HepG2 (cell line): ENCODE measurements at regions not wholly inside any gene's neighbourhood (a gene's known extent, or its start where the extent isn't known, plus 50 kb on each side); places are given as distances from the start of the nearest gene placed in this dataset.

Experiments
- CEBPB ChIP-seq: IDR thresholded peaks from 2 replicates; pipeline ENCODE4 v1.6.1; 2011; ENCODE audit warnings: low read depth, low read length, improper control_type of control experiment, borderline replicate concordance
- EZH2 ChIP-seq: conservative IDR thresholded peaks from 2 replicates; pipeline ENCODE4 v1.6.1; 2012; ENCODE audit warnings: mild to moderate bottlenecking, low read depth, low read length, moderate library complexity
- KAT8 ChIP-seq: IDR thresholded peaks from 2 replicates; pipeline ENCODE4 v1.6.1; 2016; ENCODE audit warnings: missing genetic modification reagents, missing compliant biosample characterization
- KLF11 ChIP-seq: IDR thresholded peaks from 2 replicates; pipeline ENCODE4 v1.6.1; 2016; ENCODE audit warnings: missing compliant biosample characterization
- MEF2D ChIP-seq: sonication (generic); formaldehyde crosslinking; IDR thresholded peaks from 2 replicates; pipeline ENCODE4 v1.5.1; 2020; ENCODE audit warnings: mild to moderate bottlenecking, missing genetic modification reagents
- NR3C1 ChIP-seq: sonication (generic); formaldehyde crosslinking; IDR thresholded peaks from 2 replicates; pipeline ENCODE4 v1.4.0; 2020; ENCODE audit warnings: missing genetic modification reagents
- RXRA ChIP-seq: sonication (generic); formaldehyde crosslinking; IDR thresholded peaks from 2 replicates; pipeline ENCODE4 v1.5.1; 2020; ENCODE audit warnings: missing genetic modification reagents
- STAT5B ChIP-seq: sonication (generic); formaldehyde crosslinking; IDR thresholded peaks from 2 replicates; pipeline ENCODE4 v1.4.0; 2020; ENCODE audit warnings: missing genetic modification reagents
- YY1 ChIP-seq: IDR thresholded peaks from 2 replicates; pipeline ENCODE4 v1.6.1; 2011; ENCODE audit warnings: low read length, low read depth, moderate library complexity, mild to moderate bottlenecking; ENCODE audit not compliant: insufficient read depth, insufficient replicate concordance
- ZFP41 ChIP-seq: sonication (generic); formaldehyde crosslinking; IDR thresholded peaks from 2 replicates; pipeline ENCODE4 v1.4.0; 2020; ENCODE audit warnings: mild to moderate bottlenecking, missing genetic modification reagents, borderline replicate concordance
- ZNF18 ChIP-seq: sonication (generic); formaldehyde crosslinking; IDR thresholded peaks from 2 replicates; pipeline ENCODE4 v1.8.0; 2022; ENCODE audit warnings: mild to moderate bottlenecking, missing genetic modification reagents; ENCODE audit not compliant: insufficient replicate concordance
- ZNF232 ChIP-seq: sonication (generic); formaldehyde crosslinking; IDR thresholded peaks from 2 replicates; pipeline ENCODE4 v1.4.0; 2020; ENCODE audit warnings: missing genetic modification reagents, borderline replicate concordance
- ZNF331 ChIP-seq: sonication (generic); formaldehyde crosslinking; IDR thresholded peaks from 2 replicates; pipeline ENCODE4 v1.4.0; 2020; ENCODE audit warnings: missing genetic modification reagents
- ZNF749 ChIP-seq: sonication (generic); formaldehyde crosslinking; IDR thresholded peaks from 2 replicates; pipeline ENCODE4 v1.8.0; 2022; ENCODE audit warnings: mild to moderate bottlenecking, missing genetic modification reagents, moderate library complexity, borderline replicate concordance

GRCh38 chr3:193894121-193894863 lies 241.7 kb upstream of the HES1 start:
- no peak for TF ChIP-seq NR3C1 (CRISPR knock-in tag)
- no peak for TF ChIP-seq ZFP41 (CRISPR knock-in tag)
- TF ChIP-seq STAT5B (CRISPR knock-in tag): no peak
- TF ChIP-seq EZH2: no peak
- TF ChIP-seq KAT8 (CRISPR knock-in tag): no peak
- no peak for TF ChIP-seq ZNF331 (CRISPR knock-in tag)
- no peak for TF ChIP-seq ZNF749 (CRISPR knock-in tag)
- no peak for TF ChIP-seq CEBPB
- no peak for TF ChIP-seq ZNF232 (CRISPR knock-in tag)
- TF ChIP-seq YY1: no peak
- TF ChIP-seq ZNF18 (CRISPR knock-in tag): no peak
- no peak for TF ChIP-seq RXRA (CRISPR knock-in tag)
- no peak for TF ChIP-seq MEF2D (CRISPR knock-in tag)
- no peak for TF ChIP-seq KLF11 (CRISPR knock-in tag)
